Panc1 (cell line): ENCODE measurements at regions not wholly inside any gene's neighbourhood (a gene's known extent, or its start where the extent isn't known, plus 50 kb on each side); places are given as distances from the start of the nearest gene placed in this dataset. TPM values are rescaled to one million over a fixed set of nuclear protein-coding genes. Genes with fewer than 3 reads are reported as not detected.

Source experiments
- ATAC-seq: fragments of 200-7000 bp; cut with Tn5 transposase; 2 replicates; pipeline ENCODE4 v1.9.1; 2020; ENCODE audit warnings: mild to moderate bottlenecking, moderate library complexity
- BruUV-seq: library from RNA; stranded (reverse); fragments of 400-500 nt; replicated peaks from 2 replicates; lab custom pipeline; 2021; lab: Mats Ljungman, UMichigan
- CTCF ChIA-PET: fragments of 300-600 bp; sonication (Branson Sonifier 250); formaldehyde crosslinking; loops from one replicate; lab custom pipeline; 2022; ENCODE audit warnings: antibody characterized with exemption; lab: Charles Lee
- POLR2A ChIA-PET: fragments of 300-600 bp; sonication (Branson Sonifier 250); formaldehyde crosslinking; loops from one replicate; lab custom pipeline; 2022; ENCODE audit warnings: antibody characterized with exemption; lab: Charles Lee
- DNase-seq: peaks from one replicate; pipeline ENCODE4 v3.0.0-alpha.2; 2010; ENCODE audit warnings: low read depth, low spot score
- H3K27ac ChIP-seq: 2 replicates; pipeline ENCODE4 v1.5.1; 2011; ENCODE audit warnings: mild to moderate bottlenecking, low read length, inconsistent platforms
- H3K27me3 ChIP-seq: fragments of 200-500 bp; sonication (Bioruptor generic); 2 replicates; pipeline ENCODE4 v1.6.0; 2014; ENCODE audit warnings: low read length, inconsistent platforms; ENCODE audit not compliant: control insufficient read depth, insufficient read depth
- H3K36me3 ChIP-seq: fragments of 200-500 bp; sonication (Bioruptor generic); 2 replicates; pipeline ENCODE4 v1.5.1; 2014; ENCODE audit warnings: inconsistent platforms, mild to moderate bottlenecking, low read length, moderate library complexity; ENCODE audit not compliant: control insufficient read depth, insufficient read depth
- H3K4me1 ChIP-seq: 2 replicates; pipeline ENCODE4 v1.5.1; 2011; ENCODE audit warnings: inconsistent platforms, mild to moderate bottlenecking, low read length, moderate library complexity; ENCODE audit not compliant: control insufficient read depth, insufficient read depth
- H3K4me3 ChIP-seq, 2 experiments: 2 replicates each; pipeline ENCODE4 v1.5.1; 2011 to 2012; ENCODE audit warnings: low read depth in 2 of 2, low read length in 2 of 2, mild to moderate bottlenecking in 2 of 2, inconsistent platforms in 1 of 2, moderate library complexity in 1 of 2
- H3K9me3 ChIP-seq: fragments of 200-500 bp; sonication (Bioruptor generic); 2 replicates; pipeline ENCODE4 v1.5.1; 2014; ENCODE audit warnings: low read depth, mild to moderate bottlenecking, inconsistent platforms, low read length, moderate library complexity; ENCODE audit not compliant: control insufficient read depth, insufficient read depth
- POLR2AphosphoS5 ChIP-seq: IDR thresholded peaks from 2 replicates; pipeline ENCODE4 v1.6.1; 2012; ENCODE audit warnings: mild to moderate bottlenecking, low read depth, low read length, moderate library complexity
- SIN3A ChIP-seq: IDR thresholded peaks from 2 replicates; pipeline ENCODE4 v1.6.1; 2012; ENCODE audit warnings: low read depth, mild to moderate bottlenecking, low read length, moderate library complexity, borderline replicate concordance; ENCODE audit not compliant: insufficient read depth
- TCF7L2 ChIP-seq: IDR thresholded peaks from 2 replicates; pipeline ENCODE4 v1.6.1; 2011; ENCODE audit warnings: mild to moderate bottlenecking, low read depth, low read length, inconsistent platforms
- in situ Hi-C: cut with HindIII; loops from 2 replicates; pipeline ENCODE4 v1.10.0; 2016; ENCODE audit warnings: low sequenced_read_pairs, low pct_unique_long_range_greater_than_20kb
- intact Hi-C: fragments of 100-400 bp; cut with micrococcal nuclease; formaldehyde crosslinking; loops from one replicate; pipeline ENCODE4 v1.10.0; 2022; ENCODE audit not compliant: unreplicated experiment
- microRNA-seq: library from miRNA; unstranded; fragments of <30 nt; microRNA quantifications from one replicate; pipeline ENCODE4 v1.1.0, GENCODE V29; 2020; ENCODE audit not compliant: unreplicated experiment
- TF ChIP-seq, protein P1 (sequence below): fragments of 450-650 bp; IDR thresholded peaks from 2 replicates; pipeline ENCODE4 v1.5.1; 2017; ENCODE audit warnings: mild to moderate bottlenecking
- TF ChIP-seq, protein P2 (sequence below), 2 experiments: IDR thresholded peaks; 2 replicates each; pipeline ENCODE4 v1.6.1; 2011 to 2012; ENCODE audit warnings: low read depth in 2 of 2, control low read depth in 1 of 2, low read length in 1 of 2, mild to moderate bottlenecking in 1 of 2, moderate library complexity in 1 of 2; ENCODE audit not compliant: insufficient read depth in 1 of 2

DNA sequence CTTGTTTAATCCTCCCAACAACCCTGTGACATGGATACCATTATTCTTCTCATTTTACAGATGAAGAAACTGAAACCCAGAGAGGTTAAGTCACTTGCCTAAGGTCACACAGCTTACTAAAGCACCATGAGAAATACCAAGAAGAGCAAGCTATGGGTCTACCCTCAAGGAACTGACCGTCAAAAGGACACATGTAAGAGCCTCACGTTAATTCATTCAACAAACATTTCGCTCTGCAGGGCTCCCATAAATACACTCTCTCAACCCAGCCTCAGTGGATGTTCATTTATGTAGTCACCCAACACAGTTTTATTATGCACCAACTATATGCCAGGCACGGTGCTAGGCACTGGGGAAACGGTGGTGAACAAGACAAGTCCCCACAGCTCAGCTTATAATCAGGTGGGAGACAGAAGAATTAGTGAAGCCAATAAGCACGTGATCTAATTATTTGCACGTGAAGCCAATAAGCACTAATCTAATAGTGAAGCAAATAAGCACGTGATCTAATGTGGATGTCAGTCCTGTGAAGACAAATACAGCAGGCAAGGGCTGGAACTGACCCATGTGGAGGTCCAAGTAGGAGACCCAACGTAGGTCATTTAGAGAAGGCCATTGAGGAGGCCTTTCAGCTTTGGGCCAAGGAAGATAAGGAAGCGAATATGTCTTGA is 52.1 kb upstream of the ZBTB40 start:
- no TSS peak for BruUV-seq
- TF ChIP-seq, protein P1, sequence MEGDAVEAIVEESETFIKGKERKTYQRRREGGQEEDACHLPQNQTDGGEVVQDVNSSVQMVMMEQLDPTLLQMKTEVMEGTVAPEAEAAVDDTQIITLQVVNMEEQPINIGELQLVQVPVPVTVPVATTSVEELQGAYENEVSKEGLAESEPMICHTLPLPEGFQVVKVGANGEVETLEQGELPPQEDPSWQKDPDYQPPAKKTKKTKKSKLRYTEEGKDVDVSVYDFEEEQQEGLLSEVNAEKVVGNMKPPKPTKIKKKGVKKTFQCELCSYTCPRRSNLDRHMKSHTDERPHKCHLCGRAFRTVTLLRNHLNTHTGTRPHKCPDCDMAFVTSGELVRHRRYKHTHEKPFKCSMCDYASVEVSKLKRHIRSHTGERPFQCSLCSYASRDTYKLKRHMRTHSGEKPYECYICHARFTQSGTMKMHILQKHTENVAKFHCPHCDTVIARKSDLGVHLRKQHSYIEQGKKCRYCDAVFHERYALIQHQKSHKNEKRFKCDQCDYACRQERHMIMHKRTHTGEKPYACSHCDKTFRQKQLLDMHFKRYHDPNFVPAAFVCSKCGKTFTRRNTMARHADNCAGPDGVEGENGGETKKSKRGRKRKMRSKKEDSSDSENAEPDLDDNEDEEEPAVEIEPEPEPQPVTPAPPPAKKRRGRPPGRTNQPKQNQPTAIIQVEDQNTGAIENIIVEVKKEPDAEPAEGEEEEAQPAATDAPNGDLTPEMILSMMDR, result no peak
- TF ChIP-seq SIN3A (no peak), TCF7L2 (no peak), POLR2AphosphoS5 (no peak)
- TF ChIP-seq, protein P2, sequence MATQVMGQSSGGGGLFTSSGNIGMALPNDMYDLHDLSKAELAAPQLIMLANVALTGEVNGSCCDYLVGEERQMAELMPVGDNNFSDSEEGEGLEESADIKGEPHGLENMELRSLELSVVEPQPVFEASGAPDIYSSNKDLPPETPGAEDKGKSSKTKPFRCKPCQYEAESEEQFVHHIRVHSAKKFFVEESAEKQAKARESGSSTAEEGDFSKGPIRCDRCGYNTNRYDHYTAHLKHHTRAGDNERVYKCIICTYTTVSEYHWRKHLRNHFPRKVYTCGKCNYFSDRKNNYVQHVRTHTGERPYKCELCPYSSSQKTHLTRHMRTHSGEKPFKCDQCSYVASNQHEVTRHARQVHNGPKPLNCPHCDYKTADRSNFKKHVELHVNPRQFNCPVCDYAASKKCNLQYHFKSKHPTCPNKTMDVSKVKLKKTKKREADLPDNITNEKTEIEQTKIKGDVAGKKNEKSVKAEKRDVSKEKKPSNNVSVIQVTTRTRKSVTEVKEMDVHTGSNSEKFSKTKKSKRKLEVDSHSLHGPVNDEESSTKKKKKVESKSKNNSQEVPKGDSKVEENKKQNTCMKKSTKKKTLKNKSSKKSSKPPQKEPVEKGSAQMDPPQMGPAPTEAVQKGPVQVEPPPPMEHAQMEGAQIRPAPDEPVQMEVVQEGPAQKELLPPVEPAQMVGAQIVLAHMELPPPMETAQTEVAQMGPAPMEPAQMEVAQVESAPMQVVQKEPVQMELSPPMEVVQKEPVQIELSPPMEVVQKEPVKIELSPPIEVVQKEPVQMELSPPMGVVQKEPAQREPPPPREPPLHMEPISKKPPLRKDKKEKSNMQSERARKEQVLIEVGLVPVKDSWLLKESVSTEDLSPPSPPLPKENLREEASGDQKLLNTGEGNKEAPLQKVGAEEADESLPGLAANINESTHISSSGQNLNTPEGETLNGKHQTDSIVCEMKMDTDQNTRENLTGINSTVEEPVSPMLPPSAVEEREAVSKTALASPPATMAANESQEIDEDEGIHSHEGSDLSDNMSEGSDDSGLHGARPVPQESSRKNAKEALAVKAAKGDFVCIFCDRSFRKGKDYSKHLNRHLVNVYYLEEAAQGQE (IDR thresholded peaks at IDR 0.05; ENCODE audit: insufficient read depth in 1 of 2, low read depth in 2 of 2, low read length in 1 of 2), result no peak
- Histone ChIP-seq H3K4me3 (no peak overlapping the region), H3K4me1 (no peaks in the 10 kb centered on the region), H3K27me3 (peaks cover 14% of the 10 kb centered on the region), H3K27ac (no peak overlapping the region), H3K36me3 (no peaks in the 10 kb centered on the region), H3K9me3 (no peaks in the 10 kb centered on the region)
- CTCF ChIA-PET, result interaction anchor here (0.7 kb wide), 1 partner anchor 32 kb away, joined by 3 read pairs; no protein-coding TSS in a partner anchor
- DNase-seq, result no peak
- POLR2A ChIA-PET, result interaction anchor here (0.7 kb wide), 1 partner anchor 217 kb away, joined by 3 read pairs; no protein-coding TSS in a partner anchor
- intact Hi-C loops (loop anchor here (10.0 kb wide), 1 partner anchor 125 kb away; no protein-coding TSS in a partner anchor), in situ Hi-C loops (no loop called here)
- ATAC-seq, result no peak

Small RNA genes lying in the stretch of these regions (microRNA-seq; reads per million reads assigned to microRNA genes)
- not detected for gene MIR4418
